ENCODE measurements at regions not wholly inside any gene's neighbourhood (a gene's known extent, or its start where the extent isn't known, plus 50 kb on each side); places are given as distances from the start of the nearest gene placed in this dataset.

GRCh38 chr5:15074651-15075050 lies 203.1 kb upstream of the ANKH start:
- DNase-seq, result no peak

GRCh38 chr5:15073453-15073852 lies 201.9 kb upstream of the ANKH start:
- no peak for DNase-seq

DNA sequence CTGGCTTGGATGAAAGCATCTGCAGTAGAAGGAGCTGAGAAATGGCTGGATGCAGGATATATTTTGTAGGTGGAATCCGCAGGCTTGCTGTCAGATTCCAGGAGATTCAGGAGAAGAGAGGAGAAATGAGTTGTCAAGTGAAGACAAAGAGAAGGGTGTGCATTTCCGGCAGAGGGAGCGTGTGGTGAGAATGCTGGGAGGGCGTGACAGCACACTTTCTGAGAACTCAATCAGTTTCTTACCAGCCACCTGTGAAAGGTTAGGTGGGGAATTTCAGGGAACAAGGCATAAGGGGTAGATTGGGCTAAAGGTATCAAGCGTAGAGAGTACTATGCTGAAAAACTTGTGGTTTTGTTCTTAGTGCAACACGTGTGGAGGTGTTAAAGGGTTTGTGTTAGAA lies 199.3 kb upstream of the ANKH start:
- DNase-seq, result no peak

DNA sequence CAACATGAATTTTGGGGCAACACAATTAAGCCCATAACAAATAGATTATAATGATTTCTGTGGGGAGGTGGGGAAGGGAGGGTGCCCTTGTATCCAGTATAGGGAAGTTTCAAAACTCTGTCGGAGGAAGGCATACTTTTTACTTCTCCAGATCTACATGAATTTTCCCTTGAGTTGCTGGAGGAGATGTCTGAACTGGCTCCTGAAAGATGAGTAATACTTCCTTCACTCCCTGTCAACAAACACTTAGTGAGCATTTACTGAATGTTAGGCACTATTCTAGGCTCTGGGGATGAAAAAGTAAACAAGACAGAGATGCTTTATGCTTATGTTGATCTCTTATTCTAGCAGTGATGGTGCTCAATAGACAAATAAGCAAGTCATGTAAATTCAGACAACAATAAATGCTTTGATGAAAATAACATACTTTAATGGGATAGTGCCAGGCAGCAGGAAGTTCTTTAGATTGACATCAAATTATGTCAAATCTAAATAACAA lies 197.9 kb upstream of the ANKH start:
- DNase-seq, result no peak

GRCh38 chr5:15065091-15065490 lies 193.5 kb upstream of the ANKH start:
- no peak for DNase-seq

GRCh38 chr5:15064396-15064795 lies 192.8 kb upstream of the ANKH start:
- no peak for DNase-seq

- no peak for DNase-seq
Observed at GRCh38 chr5:15056988-15057592, 185.5 kb upstream of the ANKH start.

DNA sequence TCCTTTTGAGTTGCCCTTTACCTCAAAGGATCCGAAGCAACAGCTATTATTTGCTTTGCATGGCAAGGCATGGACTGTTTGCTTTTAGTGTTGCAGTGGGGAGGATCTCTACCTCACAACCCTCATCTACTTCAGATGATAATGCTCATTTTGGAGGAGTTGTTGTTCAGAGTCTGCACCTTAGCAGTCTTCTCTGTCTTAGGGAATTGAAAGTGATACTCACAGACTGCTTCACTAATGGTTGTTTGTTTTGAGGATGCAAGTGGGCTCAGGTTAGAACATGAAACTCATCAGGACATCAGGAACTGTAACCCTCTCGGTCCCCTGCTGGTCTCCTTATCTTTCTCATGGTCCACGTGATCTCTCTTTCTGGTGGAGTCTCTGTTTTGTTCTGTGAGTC lies 172.9 kb upstream of the ANKH start:
- no peak for DNase-seq

DNA sequence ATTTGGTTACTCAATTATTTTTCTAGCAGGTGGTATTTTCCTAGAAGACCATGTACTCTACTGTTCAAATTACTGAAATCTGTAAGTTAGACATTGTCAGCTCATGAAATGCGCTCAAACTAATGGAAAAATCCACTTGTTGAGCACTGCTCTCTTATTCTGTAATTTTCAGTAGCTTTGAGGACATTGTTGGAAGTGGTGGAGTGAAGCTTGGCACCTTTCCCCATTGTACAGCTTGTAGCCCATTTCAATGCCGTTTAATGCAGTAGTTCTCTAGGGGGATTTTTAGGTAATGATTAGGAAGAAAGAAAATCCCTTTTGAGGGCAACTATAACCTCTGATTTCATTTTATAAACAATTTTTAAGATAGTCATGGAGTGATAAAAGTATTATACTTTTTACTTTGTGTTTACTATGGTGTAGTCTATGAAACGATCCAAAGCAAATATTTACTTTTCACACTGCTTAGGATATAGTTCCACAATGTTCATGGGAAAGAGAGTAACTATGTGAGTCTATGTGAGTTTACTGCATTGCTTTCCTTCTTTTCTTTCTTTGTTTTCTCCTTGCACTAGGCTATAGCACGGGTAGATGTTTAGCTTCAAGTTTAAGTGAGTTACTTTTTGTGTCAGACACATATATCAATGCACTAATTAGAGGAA lies 165.8 kb upstream of the ANKH start:
- no peak for DNase-seq

DNA sequence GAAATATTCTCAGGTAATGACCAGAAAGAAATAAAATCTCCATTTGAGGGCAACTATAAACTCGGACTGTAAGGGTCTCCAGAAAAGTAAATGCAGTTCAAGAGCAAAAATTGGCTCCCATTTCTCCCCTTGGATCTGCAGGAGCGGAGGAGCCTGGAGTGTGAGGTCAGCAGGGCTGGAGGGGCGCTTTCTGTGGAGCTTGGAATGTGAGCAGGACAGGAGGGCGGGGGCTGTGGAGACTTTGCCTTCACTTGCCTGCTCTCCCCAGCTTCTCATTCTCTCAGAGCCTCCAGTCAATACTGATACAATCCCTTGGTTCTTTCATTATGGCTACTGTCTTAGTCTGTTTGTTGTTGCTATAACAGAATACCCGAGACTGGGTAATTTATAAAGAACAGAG lies 162.8 kb upstream of the ANKH start:
- DNase-seq, result no peak

- DNase-seq, result no peak
Observed at GRCh38 chr5:15031180-15031579, 159.6 kb upstream of the ANKH start.

- DNase-seq, result no peak
Observed at GRCh38 chr5:15027764-15028163, 156.2 kb upstream of the ANKH start.

DNA sequence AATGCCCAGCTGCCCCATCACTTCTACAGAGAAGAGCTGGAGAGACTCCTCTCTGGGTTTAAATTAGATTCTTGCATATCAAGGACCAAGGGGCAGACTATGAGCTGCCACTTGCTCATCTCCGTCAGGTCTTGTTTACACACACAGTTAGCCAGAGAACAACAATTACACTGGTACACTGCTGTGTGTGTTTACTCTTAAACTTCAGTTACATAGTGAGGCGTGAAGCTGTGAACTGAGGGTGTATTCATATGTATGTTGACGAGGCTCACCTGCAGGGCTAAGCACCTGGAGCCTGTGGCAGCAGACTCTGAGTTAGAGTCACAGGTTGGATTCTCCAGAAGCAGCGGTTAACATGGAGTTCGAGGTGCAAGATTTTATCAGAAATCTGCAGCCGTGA lies 155.4 kb upstream of the ANKH start:
- no peak for DNase-seq

DNA sequence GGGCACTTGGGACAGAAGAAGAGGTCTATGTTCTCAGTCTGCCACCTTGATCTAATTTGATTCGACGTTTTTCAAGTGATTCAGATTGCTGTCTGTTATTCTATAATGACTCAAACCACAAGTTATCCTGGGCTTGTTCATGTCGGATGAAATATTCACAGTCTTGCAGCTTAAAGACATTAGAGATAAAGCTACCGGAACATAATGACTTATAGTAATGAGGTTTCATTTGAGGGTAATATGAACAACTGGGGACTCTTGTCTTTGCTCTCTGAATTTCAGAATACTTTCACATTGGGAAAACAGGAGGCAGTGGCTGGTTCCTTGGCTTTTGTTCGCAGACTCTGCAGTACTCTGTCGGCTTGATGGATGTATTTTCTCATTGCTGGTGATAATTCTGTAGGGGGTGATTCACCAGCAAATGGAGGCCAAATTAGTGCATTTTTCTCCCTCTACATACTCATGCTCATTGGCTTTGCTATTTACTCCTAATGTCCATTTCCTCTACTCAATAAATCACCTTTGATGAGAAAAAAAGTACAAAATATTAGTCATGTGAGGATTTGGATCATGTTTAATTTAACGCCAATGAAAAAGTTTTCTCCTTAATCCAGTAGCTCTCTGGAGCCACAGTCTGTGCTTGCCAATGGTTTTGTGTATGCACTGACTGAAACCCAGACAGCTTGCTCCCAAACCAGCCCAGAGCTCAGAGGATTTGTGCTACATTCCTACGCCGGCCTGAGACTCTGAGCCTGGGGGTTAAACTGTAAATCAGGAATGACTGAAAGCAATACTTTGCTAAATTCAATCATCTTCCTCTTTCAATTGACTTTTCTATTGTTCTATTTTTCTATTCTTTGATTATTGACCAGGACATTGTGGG lies 154.7 kb upstream of the ANKH start:
- DNase-seq, result no peak

DNA sequence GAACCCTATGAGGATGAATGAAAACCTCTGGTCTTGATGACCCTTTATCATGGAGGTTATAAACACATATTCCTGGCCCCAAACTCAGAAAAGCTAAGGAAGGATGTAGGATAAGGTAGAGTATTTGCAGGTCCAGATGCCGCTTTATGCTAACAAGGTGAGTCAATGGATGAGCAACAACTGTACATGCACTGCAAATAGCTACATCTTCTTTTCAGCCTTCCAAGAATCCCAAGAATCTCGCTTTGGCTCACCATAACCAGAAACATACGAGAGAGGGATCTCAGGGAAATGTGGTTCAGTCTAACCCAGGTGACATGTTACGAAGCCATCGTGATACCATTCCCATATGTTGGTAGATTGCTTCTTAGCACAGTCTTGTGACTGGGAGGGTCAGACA lies 152.3 kb upstream of the ANKH start:
- no peak for DNase-seq

GRCh38 chr5:15023266-15023665 lies 151.7 kb upstream of the ANKH start:
- no peak for DNase-seq

DNA sequence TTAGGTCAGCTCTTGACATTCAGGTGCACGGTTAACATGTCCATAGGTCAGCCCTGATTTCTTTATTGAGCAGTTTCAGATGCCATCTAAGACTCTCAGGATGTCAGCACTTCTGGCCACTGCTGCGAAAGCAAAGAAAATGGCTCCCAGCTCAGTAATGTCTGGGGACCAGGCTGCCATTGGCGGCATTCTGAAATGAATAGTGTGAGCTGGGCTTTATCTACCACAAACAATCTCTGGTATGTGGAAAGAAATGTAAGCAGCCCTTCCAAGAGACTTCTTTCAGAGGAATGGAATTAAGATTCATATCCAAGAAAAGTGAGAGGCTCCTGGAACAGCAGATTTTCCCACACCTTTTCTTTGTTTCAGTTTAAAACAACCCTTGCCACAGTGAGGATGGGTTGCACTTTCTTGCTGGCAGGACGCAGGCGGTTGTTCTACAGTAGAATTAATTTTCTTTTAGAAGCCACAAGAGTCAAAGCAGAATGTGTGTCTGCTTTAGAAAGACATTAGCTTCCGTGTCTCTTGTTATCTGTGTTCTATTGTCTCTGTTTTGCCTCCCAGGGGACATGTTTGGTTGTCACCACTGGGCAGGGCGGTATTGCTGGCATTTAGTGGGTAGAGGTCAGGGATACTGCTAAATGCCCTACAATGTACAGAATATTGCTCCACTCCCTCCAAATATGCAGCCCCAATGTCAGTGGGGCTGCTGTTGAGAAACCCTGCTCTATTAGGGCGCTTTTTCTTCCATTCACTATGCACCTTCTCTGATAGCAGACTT lies 149.9 kb upstream of the ANKH start:
- DNase-seq, result no peak

DNA sequence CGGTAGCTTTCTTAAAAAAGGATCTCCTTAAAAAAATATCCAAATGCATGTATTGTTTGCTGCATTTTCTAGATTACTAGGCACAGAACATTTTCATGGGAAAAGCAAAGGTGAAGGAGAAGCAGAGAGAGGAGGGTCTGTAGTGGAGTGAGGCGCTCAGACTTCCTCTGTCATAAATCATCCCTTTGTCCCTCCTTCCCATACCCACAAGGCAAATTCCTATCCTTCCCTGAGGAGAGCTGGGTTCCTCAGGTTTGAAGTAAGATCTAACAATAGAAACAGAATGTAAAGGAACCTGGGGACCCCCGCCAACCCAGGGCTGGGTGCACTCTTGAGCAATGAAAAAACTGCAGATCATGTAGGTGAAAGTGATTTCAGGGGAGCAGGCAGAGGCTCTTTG lies 149.2 kb upstream of the ANKH start:
- no peak for DNase-seq

DNA sequence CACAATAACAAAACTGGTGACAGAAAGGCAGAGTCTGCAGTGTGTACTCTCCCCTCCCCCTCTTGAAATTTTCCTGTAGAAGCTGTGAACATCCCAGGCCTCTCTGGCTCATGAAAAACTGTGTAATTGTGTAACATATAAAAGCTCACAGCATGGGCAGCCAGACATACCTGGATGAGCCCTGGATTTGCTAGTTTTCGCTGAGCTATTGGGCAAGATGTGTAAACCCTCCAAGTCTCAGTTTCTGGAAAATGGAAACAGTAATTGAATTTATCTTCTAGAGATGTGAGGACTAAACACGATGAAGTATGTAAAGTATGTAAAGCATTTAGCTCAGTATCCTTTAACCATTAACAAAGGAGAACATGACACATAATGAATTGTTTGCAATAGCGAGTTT lies 143.2 kb upstream of the ANKH start:
- DNase-seq, result no peak

DNA sequence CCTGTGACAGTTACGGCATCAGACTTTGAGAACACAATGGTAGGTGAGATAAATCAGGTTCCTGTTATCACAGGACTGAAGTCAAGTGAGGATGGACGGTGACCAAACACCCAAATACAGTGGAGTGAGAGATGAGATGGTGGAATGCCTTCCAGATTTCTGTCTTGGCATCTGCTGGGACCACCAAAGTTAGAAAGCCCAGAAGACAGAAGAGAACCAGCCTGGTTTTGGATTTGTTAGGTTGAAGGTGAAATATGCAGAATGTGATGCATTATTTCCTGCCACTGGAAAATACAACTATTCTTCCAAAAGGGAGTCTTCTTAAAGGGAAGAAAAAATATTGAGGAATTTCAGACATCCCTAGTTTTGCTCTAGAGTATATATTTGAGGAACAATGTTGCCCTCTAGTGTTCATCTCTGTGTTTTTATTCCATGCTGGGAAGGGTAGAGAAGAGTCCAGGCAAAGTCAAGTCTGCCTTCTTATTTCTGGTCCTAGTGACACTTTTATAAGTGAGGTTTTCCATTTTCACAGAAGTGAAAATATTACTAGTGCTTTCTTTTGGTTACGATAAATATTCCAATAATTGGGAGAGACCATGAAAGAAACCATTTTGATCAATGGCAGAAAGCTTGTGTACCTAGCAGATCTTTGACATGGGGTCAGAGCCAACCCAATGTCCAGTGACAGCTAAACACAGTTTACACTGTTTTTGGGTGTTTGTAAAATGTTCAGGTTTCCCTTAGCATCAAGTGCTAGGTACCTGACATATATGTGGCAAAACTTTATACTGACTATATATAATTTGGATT lies 142.3 kb upstream of the ANKH start:
- no peak for DNase-seq

DNA sequence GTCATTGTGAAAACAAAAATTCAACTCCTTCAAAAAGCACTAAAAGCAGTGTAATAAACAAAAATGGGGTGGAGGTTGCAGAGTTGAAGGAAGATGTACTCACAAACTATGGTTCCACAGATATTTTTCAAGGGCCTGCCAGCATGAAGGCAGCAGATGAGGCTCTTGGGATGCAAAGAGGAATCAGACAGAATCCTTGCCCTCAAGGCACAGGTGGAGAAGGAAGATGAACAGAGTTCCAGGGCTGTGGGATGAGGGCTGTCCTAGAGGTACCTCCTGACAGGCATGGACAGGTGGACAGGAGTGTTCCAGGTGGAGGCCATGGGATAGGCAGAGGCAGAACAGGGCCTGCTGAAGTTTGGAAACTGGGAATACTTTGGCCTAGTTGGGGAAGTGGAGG lies 140.5 kb upstream of the ANKH start:
- DNase-seq, result no peak

DNA sequence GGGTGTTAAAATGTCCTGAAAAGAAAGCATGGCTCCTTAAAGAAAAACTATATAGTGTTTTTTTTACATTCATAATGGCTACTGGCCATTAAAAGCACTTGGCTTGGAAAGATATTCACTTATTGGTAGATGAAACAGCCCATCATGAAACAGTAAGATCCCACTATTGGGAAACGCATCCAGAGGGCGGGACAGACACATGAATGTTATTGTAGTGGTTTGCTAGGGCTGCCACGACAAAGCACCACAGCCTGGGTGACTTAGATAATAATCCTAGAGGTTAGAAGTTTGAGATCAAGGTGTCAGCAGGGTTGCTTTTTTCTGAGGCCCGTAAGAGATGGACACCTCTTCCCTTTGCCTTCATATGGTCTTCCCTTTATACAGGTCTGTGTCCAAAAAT lies 139.4 kb upstream of the ANKH start:
- DNase-seq, result no peak
